Bone marrow (tissue), 2 donors: ENCODE measurements at regions not wholly inside any gene's neighbourhood (a gene's known extent, or its start where the extent isn't known, plus 50 kb on each side); places are given as distances from the start of the nearest gene placed in this dataset.
"Not testable (repeated sequence)": the region's sequence is repeated elsewhere in the genome, so short reads cannot be mapped to it uniquely, and the experiment has no call there.

Source experiments
- DNase-seq, 2 donors: peaks; one replicate each; lab custom pipeline; 2025; lab: John Stamatoyannopoulos, UW

- not testable (repeated sequence) for DNase-seq
Observed at GRCh38 chr13:73160371-73161031, 101.7 kb downstream of the KLF5 start.

- no peak for DNase-seq
Observed at GRCh38 chr13:73158851-73159250, 100.0 kb downstream of the KLF5 start.

DNA sequence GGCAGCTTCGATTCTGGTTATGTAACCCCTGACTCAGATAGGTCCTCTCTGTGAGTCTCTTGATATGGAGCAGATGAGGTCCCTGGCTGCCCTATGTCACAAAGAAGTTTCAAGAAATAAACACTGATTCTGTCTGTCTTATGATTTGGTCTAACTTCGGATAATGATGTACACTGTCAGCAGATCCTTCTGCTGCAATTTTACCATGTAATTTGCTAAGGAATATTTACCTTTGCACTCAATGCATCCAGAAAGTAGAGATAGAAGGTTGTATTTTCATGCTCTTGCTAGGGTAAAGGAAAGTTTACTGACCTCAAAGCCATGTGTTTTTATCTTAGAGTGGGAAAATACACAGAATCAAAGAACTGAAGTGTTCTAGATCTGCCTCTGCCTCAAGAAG is 98.2 kb downstream of the KLF5 start:
- no peak for DNase-seq

DNA sequence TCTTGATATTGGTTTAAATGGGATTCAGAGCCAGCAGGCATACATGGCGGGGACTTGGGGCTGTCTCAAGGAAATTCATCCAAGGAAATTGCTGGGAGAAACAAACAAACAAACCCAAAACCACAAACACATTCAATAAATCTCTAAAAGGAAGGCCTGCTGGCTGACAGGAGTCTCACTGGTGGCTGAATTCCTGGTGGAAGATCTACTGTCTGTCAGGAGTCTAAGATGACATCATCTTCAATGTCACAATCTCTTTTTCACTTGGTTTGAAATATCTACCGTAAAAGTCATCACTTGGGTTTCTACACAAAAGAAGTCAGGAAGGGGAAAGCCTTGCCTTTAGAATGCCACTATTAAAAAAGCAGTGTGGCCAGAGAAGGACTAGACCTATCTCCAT is 87.9 kb downstream of the KLF5 start:
- DNase-seq: no peak

GRCh38 chr13:73142071-73142470 is 83.3 kb downstream of the KLF5 start:
- DNase-seq: no peak

GRCh38 chr13:73141292-73141771 is 82.5 kb downstream of the KLF5 start:
- DNase-seq: no peak

- no peak for DNase-seq
Observed at GRCh38 chr13:73140801-73141200, 82.0 kb downstream of the KLF5 start.

DNA sequence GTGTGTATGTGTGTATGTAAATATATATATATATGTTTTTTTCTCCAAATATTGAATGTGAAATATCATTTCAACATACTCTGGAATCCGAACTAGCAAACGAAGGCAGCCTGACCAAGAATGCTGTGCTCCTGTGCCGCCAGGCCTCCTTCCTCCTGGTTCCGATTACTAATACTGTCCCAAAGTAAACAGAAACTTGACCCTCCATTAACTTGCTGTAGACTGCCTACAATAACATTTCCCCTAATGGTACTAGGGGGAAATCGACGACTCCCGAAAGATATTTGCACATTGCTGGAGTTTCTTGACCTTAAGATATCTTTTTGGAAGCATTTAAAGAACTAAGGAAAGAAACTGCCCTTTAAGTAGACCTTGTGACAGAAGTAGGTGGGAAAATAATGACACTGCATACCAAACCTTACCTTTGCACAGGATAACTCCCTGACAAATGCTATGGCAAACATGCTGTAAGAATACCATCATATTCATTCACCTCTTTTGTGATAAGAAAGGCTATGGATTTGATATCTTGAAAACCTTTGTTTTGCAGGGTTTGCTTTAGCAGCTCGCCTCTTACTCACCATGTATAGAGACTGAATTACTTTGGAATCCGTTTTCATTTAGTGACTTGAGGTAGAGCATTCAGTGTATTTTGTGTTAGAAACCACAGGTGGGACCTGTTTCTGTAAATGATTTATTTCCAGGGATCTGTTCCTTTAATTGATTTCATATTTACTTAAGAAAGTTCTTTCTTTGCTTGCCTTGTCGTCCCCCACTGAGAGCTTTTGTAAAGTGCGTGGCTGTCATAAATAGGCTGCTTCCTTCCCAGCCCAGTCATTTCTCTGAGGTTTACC is 80.1 kb downstream of the KLF5 start:
- DNase-seq: no peak

GRCh38 chr13:73138276-73138637 is 79.5 kb downstream of the KLF5 start:
- DNase-seq: no peak

- no peak for DNase-seq
Observed at GRCh38 chr13:73136776-73137175, 78.0 kb downstream of the KLF5 start.

- no peak for DNase-seq
Observed at GRCh38 chr13:73133531-73133930, 74.7 kb downstream of the KLF5 start.

- DNase-seq: no peak
Observed at GRCh38 chr13:73131247-73131646, 72.4 kb downstream of the KLF5 start.

DNA sequence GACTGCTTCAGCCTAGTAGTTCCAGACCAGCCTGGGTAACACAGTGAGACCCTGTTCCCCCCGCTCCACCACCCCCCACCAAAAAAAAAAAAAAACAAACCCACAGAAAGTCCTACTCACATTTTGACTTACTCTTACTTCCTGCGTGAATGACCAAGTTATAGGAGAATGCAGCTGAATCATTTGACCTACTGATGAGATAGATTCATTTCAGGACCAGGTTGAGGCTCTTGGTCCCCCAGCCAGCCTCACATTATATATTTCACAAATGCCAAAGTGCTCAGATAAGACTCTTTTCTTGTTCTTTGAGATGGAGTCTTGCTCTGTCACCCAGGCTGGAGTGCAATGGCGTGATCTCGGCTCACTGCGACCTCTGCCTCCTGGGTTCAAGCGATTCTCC is 70.2 kb downstream of the KLF5 start:
- no peak for DNase-seq
